ENCODE measurements at regions not wholly inside any gene's neighbourhood (a gene's known extent, or its start where the extent isn't known, plus 50 kb on each side); places are given as distances from the start of the nearest gene placed in this dataset.

- DNase-seq (ENCODE audit: low spot score) = no peak
Observed at GRCh38 chr16:79497606-79498350, 102.8 kb downstream of the MAF start.

GRCh38 chr16:79493911-79494310, 106.6 kb downstream of the MAF start:
- no peak for DNase-seq (ENCODE audit: low spot score)

GRCh38 chr16:79492036-79492435, 108.5 kb downstream of the MAF start:
- DNase-seq (ENCODE audit: low spot score) = no peak

GRCh38 chr16:79485020-79485419, 115.5 kb downstream of the MAF start:
- DNase-seq (ENCODE audit: low spot score) = no peak

GRCh38 chr16:79484237-79484636, 116.3 kb downstream of the MAF start:
- no peak for DNase-seq (ENCODE audit: low spot score)

- no peak for DNase-seq (ENCODE audit: low spot score)
Observed at GRCh38 chr16:79483336-79483735, 117.2 kb downstream of the MAF start.

GRCh38 chr16:79482011-79482410, 118.5 kb downstream of the MAF start:
- DNase-seq (ENCODE audit: low spot score) = no peak

- DNase-seq (ENCODE audit: low spot score) = no peak
Observed at GRCh38 chr16:79480929-79481328, 119.6 kb downstream of the MAF start.

- no peak for DNase-seq (ENCODE audit: low spot score)
Observed at GRCh38 chr16:79480056-79480455, 120.5 kb downstream of the MAF start.

- no peak for DNase-seq (ENCODE audit: low spot score)
Observed at GRCh38 chr16:79476580-79476979, 124.0 kb downstream of the MAF start.

GRCh38 chr16:79475841-79476240, 124.7 kb downstream of the MAF start:
- no peak for DNase-seq (ENCODE audit: low spot score)

GRCh38 chr16:79473456-79473855, 127.1 kb downstream of the MAF start:
- DNase-seq (ENCODE audit: low spot score) = no peak

- DNase-seq (ENCODE audit: low spot score) = no peak
Observed at GRCh38 chr16:79472426-79472825, 128.1 kb downstream of the MAF start.

GRCh38 chr16:79469999-79470398, 130.5 kb downstream of the MAF start:
- DNase-seq (ENCODE audit: low spot score) = no peak

- DNase-seq (ENCODE audit: low spot score) = no peak
Observed at GRCh38 chr16:79468631-79469030, 131.9 kb downstream of the MAF start.

GRCh38 chr16:79468121-79468552, 132.4 kb downstream of the MAF start:
- DNase-seq (ENCODE audit: low spot score) = no peak

- DNase-seq (ENCODE audit: low spot score) = no peak
Observed at GRCh38 chr16:79466111-79466510, 134.4 kb downstream of the MAF start.

- no peak for DNase-seq (ENCODE audit: low spot score)
Observed at GRCh38 chr16:79463841-79464240, 136.7 kb downstream of the MAF start.

GRCh38 chr16:79456036-79456435, 144.5 kb downstream of the MAF start:
- no peak for DNase-seq (ENCODE audit: low spot score)

GRCh38 chr16:79452671-79453070, 147.9 kb downstream of the MAF start:
- DNase-seq (ENCODE audit: low spot score) = no peak

GRCh38 chr16:79451196-79451816, 149.2 kb downstream of the MAF start:
- peak; percentile 15 for DNase-seq (ENCODE audit: low spot score)

GRCh38 chr16:79449900-79450299, 150.6 kb downstream of the MAF start:
- no peak for DNase-seq (ENCODE audit: low spot score)

GRCh38 chr16:79449067-79449769, 151.3 kb downstream of the MAF start:
- DNase-seq (ENCODE audit: low spot score) = no peak
